Fibroblast of upper back skin (primary cell): ENCODE measurements at regions not wholly inside any gene's neighbourhood (a gene's known extent, or its start where the extent isn't known, plus 50 kb on each side); places are given as distances from the start of the nearest gene placed in this dataset.

Experiments used
- DNase-seq: peaks from one replicate; pipeline ENCODE4 v3.0.0-alpha.2; 2013

DNA sequence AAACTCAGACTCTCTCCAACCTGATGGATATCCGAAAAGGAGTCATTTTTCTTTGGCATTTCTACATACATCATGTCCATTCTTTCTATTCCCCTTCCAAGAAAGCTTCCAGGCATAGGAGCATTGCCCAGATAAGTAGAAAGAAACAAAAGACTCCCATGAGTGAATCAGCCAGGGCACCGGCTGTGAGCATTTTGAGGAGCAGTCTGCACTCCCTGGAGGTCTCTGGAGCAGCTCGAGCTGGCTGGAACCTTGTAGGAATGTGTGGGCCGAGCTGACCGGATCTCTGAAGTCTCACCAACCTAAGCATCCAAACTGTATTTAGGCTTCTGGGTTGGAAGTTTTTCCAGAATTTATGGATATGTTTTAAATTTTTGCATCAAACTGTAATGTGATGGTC is 161.4 kb upstream of the TRPC7 start:
- DNase-seq, result no peak

DNA sequence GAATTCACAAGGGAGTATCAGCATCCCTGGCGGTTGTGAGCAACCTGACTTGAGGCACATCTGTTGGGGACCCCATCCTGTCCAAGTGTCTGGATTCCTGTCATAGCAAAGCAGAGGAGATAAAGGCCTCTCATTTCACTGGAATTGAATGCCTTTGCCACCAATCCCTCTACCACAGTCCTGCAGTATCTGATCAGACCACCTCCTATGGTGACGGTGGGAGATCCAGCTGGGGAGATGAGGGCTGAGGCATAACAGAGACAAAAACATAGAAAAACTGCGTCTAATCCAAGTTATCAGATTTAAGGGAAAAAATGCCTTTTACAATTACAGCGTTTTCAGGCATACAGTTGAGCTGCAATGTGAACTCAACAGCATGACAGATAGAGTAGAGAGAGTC is 160.7 kb upstream of the TRPC7 start:
- no peak for DNase-seq

GRCh38 chr5:136525597-136525996 is 160.3 kb upstream of the TRPC7 start:
- no peak for DNase-seq

GRCh38 chr5:136522217-136522956 is 157.0 kb upstream of the TRPC7 start:
- DNase-seq, result peak; percentile 3

- no peak for DNase-seq
Observed at GRCh38 chr5:136521696-136522095, 156.4 kb upstream of the TRPC7 start.

DNA sequence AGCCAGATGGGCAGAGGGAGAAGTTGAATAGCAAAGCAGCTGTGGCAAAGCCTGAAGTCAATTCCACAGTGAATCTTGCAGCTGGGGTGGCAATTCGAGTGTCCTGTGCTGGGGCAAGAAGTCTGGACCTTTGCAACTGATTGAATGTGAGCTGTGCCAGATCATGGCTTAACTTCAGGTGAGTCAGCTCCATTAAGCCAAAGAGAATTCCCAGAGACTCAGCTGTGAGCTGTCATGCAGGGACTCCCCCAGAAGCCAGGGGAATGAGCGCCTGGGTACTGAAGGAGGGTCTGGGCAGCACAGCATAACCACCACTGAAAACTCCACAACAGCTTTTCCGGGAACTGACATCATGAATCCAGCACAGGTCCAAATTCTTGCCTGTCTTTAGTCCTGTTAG is 153.5 kb upstream of the TRPC7 start:
- DNase-seq, result no peak

- DNase-seq, result no peak
Observed at GRCh38 chr5:136518174-136518573, 152.8 kb upstream of the TRPC7 start.

GRCh38 chr5:136517755-136518154 is 152.4 kb upstream of the TRPC7 start:
- no peak for DNase-seq

DNA sequence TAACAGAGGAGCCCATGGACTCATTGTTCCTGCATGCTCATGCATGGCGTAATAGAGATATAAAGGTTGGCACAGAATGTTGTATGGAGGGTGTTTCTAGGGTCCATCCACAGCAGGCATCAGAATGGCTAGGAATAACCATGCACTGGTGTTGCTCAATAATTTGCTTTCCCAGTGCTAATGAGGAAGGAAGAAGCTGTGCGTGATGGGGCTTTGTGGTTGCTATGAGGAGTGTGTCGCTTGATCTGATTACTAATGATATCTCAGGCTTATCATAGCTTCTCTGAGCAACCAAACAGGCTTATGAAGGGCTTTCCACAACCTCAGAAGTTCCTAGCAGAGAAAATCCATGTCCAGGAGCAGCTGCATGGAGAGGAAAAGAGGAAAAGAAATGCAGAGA is 151.3 kb upstream of the TRPC7 start:
- no peak for DNase-seq

DNA sequence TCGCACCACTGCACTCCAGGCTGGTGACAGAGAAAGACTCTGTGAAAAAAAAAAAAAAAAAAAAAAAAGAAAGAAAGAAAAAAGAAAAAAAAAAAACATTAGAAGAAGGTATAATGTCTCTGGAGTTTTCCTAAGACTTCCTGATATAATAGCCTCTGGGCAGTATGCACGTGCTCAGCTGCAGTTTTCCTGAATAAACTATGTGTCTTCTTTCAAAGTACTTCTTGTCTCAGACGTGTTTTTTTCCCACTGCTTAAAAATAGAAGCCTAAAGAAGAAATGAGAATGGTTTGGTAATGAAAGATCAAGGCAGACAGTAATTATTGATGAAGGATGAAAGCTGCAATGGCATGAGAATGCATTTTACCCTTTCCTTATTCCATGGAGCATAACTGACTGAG is 148.1 kb upstream of the TRPC7 start:
- DNase-seq, result no peak

DNA sequence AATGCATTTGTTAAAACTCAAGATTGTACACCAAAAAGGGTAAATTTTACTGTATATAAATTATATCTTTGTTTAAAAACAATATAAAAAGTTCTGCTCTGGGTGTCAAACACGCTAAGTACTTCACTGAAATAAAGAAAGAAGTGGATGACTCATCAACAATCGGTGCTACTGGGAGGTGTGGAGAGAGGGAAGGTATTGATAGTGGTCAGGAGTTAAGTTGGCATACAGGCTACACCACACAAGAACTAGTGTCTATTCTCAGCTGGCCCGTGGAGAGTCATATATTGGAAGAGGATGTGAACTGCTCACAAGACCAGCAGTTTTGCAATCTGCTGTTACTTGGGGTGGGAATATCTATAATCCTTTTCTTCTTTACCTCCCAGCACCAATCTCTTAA is 145.7 kb upstream of the TRPC7 start:
- no peak for DNase-seq

- no peak for DNase-seq
Observed at GRCh38 chr5:136510481-136510880, 145.1 kb upstream of the TRPC7 start.

DNA sequence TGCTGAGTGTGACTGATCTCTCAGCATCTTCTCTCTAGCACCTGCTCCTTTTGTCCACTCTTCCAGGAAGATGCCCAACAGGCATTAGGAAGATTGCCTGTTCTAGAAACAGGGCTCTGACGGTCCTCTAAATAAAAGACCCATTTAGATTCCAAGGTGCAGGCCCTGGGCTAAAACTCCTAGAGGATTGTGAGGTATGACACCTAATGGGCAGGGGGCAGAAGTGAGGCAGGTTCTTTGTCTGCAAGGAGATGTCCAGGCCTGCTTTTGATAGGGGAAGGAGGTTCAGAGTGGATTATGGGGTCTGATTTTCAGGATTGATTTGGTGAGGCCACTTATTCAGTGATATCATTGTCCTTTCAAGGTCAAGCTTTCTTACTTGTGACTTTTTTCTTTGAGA is 140.8 kb upstream of the TRPC7 start:
- DNase-seq, result no peak

GRCh38 chr5:136501133-136501532 is 135.8 kb upstream of the TRPC7 start:
- no peak for DNase-seq

DNA sequence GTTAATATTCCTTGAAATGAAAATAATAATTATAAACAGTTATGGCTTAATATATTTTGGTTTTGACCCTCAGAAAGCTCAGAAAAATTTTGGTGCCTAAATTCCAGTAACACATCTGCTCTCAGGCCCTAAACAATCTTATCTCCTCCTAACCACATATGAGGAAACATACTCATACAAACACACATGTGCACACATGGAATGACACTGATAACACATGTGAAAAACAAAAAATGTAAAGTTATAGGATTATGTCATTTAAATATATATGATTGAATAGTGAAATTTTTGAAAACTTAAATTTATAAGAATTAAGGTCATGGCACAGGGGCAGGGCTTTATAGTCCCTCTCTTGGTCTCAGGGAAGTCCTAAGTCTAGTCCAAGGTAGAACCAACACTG is 127.2 kb upstream of the TRPC7 start:
- no peak for DNase-seq

- no peak for DNase-seq
Observed at GRCh38 chr5:136491806-136492205, 126.5 kb upstream of the TRPC7 start.

GRCh38 chr5:136484808-136485325 is 119.5 kb upstream of the TRPC7 start:
- no peak for DNase-seq

GRCh38 chr5:136482206-136482605 is 116.9 kb upstream of the TRPC7 start:
- DNase-seq, result no peak

GRCh38 chr5:136474466-136474865 is 109.1 kb upstream of the TRPC7 start:
- no peak for DNase-seq

GRCh38 chr5:136467632-136468031 is 102.3 kb upstream of the TRPC7 start:
- DNase-seq, result no peak

DNA sequence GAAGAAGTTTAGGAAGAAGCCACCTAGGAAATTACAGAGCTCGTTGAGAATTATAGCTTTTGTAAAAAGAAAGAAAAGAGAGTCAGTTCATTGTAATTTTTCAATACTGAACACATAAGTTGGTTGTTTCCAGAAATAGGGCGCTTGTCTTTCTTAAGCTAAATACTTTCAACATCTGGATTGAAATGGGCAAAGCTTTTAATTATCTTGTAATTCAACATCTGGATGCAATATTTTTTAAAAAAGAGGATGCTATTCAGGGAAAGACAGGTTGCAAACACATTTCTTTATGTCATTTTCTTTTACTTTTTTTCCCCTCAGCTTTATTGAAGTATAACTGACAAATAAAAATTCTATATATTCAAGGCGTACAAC is 100.7 kb upstream of the TRPC7 start:
- DNase-seq, result no peak

GRCh38 chr5:136458481-136458880 is 93.1 kb upstream of the TRPC7 start:
- no peak for DNase-seq

- DNase-seq, result no peak
Observed at GRCh38 chr5:136457390-136458013, 92.2 kb upstream of the TRPC7 start.

DNA sequence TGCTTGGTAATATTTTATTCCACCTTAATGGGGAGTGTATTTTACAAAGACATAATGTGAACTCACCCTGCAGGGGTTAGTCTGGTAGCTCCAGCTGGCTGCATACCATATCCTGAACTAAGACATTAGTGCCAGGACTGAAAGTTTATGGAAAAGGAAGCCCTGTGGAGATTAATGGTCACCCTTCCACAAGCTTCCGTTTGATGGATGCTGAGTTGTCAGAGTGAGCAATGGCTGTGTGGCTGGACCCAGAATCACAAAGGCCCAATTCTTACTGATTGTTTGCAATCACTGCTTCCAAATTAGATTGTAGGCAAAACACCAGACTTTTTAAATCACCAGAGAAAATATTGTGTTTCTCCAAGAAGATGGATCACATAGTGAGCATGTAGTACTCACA is 90.1 kb upstream of the TRPC7 start:
- no peak for DNase-seq
